Mesenchymal stem cell (in vitro differentiated cells and primary cell): ENCODE measurements at regions not wholly inside any gene's neighbourhood (a gene's known extent, or its start where the extent isn't known, plus 50 kb on each side); places are given as distances from the start of the nearest gene placed in this dataset.

Experiments used
- DNase-seq: peaks from one replicate; pipeline ENCODE4 v3.0.0-alpha.2; 2013
- H2AFZ ChIP-seq: one replicate; pipeline ENCODE4 v1.6.1; 2013; ENCODE audit warnings: low read depth, mild to moderate bottlenecking, control low read depth, inconsistent platforms, low read length, moderate library complexity
- H2AK5ac ChIP-seq: 2 replicates; pipeline ENCODE4 v1.6.1; 2013; ENCODE audit warnings: low read length, moderate library complexity, mild to moderate bottlenecking, inconsistent platforms; ENCODE audit not compliant: severe bottlenecking
- H2BK120ac ChIP-seq: one replicate; pipeline ENCODE4 v1.6.1; 2013; ENCODE audit warnings: low read depth, mild to moderate bottlenecking, inconsistent platforms, low read length, moderate library complexity
- H2BK12ac ChIP-seq, 2 experiments: one replicate each; pipeline ENCODE4 v1.6.1; 2013; ENCODE audit warnings: inconsistent platforms in 2 of 2, low read length in 2 of 2, mild to moderate bottlenecking in 2 of 2, moderate library complexity in 2 of 2, control low read depth in 1 of 2
- H2BK15ac ChIP-seq: one replicate; pipeline ENCODE4 v1.6.1; 2013; ENCODE audit warnings: mild to moderate bottlenecking, low read depth, inconsistent platforms; ENCODE audit not compliant: poor library complexity, severe bottlenecking
- H2BK5ac ChIP-seq: 2 replicates; pipeline ENCODE4 v1.6.1; 2013; ENCODE audit warnings: low read depth, mild to moderate bottlenecking, low read length, control low read depth, inconsistent platforms; ENCODE audit not compliant: poor library complexity, severe bottlenecking
- H3K14ac ChIP-seq, 2 experiments: one replicate each; pipeline ENCODE4 v1.6.1; 2013; ENCODE audit warnings: inconsistent platforms in 2 of 2, low read length in 2 of 2, control low read depth in 1 of 2, mild to moderate bottlenecking in 1 of 2, moderate library complexity in 1 of 2
- H3K18ac ChIP-seq, 2 experiments: one replicate each; pipeline ENCODE4 v1.6.1; 2013; ENCODE audit warnings: inconsistent platforms in 2 of 2, low read length in 2 of 2, control low read depth in 1 of 2, low read depth in 1 of 2, mild to moderate bottlenecking in 1 of 2
- H3K23ac ChIP-seq, 2 experiments: one replicate each; pipeline ENCODE4 v1.6.1; 2013; ENCODE audit warnings: inconsistent platforms in 2 of 2, low read length in 2 of 2, mild to moderate bottlenecking in 2 of 2, moderate library complexity in 2 of 2, control low read depth in 1 of 2
- H3K27ac ChIP-seq: 2 replicates; pipeline ENCODE4 v1.5.1; 2013; ENCODE audit warnings: mild to moderate bottlenecking, moderate library complexity, low read length, control low read depth, inconsistent platforms; ENCODE audit not compliant: poor library complexity, severe bottlenecking
- H3K27me3 ChIP-seq, 2 experiments: 2 replicates each; pipeline versions ENCODE4 v1.6.1 to v1.7.0; 2013; ENCODE audit warnings: low read length in 2 of 2, mild to moderate bottlenecking in 2 of 2, moderate library complexity in 2 of 2, control low read depth in 1 of 2, inconsistent platforms in 1 of 2; ENCODE audit not compliant: control insufficient read depth in 1 of 2, insufficient read depth in 1 of 2
- H3K36me3 ChIP-seq, 2 experiments: 2 replicates each; pipeline versions ENCODE4 v1.6.1 to v1.7.0; 2013; ENCODE audit warnings: low read length in 2 of 2, control low read depth in 1 of 2, inconsistent platforms in 1 of 2, low read depth in 1 of 2, mild to moderate bottlenecking in 1 of 2; ENCODE audit not compliant: insufficient read depth in 2 of 2, control insufficient read depth in 1 of 2
- H3K4ac ChIP-seq, 2 experiments: one replicate each; pipeline ENCODE4 v1.6.1; 2013; ENCODE audit warnings: inconsistent platforms in 2 of 2, low read length in 2 of 2, mild to moderate bottlenecking in 2 of 2, moderate library complexity in 2 of 2, control low read depth in 1 of 2, low read depth in 1 of 2
- H3K4me1 ChIP-seq: 2 replicates; pipeline ENCODE4 v1.6.1; 2013; ENCODE audit warnings: low read depth, low read length, control low read depth; ENCODE audit not compliant: control insufficient read depth, insufficient read depth
- H3K4me2 ChIP-seq: 2 replicates; pipeline ENCODE4 v1.6.1; 2013; ENCODE audit warnings: low read length, mild to moderate bottlenecking, inconsistent platforms; ENCODE audit not compliant: poor library complexity, severe bottlenecking
- H3K4me3 ChIP-seq, 2 experiments: 2 replicates each; pipeline versions ENCODE4 v1.5.1 to v1.7.0; 2013; ENCODE audit warnings: low read length in 2 of 2, mild to moderate bottlenecking in 2 of 2, control low read depth in 1 of 2, low read depth in 1 of 2; ENCODE audit not compliant: insufficient read depth in 1 of 2
- H3K79me1 ChIP-seq: replicated peaks from 2 replicates; pipeline ENCODE4 v1.6.1; 2013; ENCODE audit warnings: mild to moderate bottlenecking, control low read depth, low read length, inconsistent platforms; ENCODE audit not compliant: poor library complexity, severe bottlenecking
- H3K9ac ChIP-seq: 2 replicates; pipeline ENCODE4 v1.7.0; 2013; ENCODE audit warnings: mild to moderate bottlenecking, low read length, moderate library complexity
- H3K9me3 ChIP-seq: 2 replicates; pipeline ENCODE4 v1.7.0; 2013; ENCODE audit warnings: mild to moderate bottlenecking, low read length; ENCODE audit not compliant: control insufficient read depth
- H4K8ac ChIP-seq: one replicate; pipeline ENCODE4 v1.6.1; 2013; ENCODE audit warnings: inconsistent platforms, mild to moderate bottlenecking, low read length, moderate library complexity
- H4K91ac ChIP-seq: one replicate; pipeline ENCODE4 v1.6.1; 2013; ENCODE audit warnings: mild to moderate bottlenecking, low read length, inconsistent platforms
- WGBS: methylation state at CpG from one replicate; pipeline ENCODE4 v1.1.7; 2013; ENCODE audit warnings: mixed read lengths; 5-methylcytosine and 5-hydroxymethylcytosine counted together

GRCh38 chr2:53051157-53051556 lies 716.4 kb upstream of the CHAC2 start:
- no peak overlapping the region for H3K4me2 ChIP-seq
- no peak overlapping the region for H3K4ac ChIP-seq
- no peak overlapping the region for H3K27ac ChIP-seq
- H3K4me1 ChIP-seq = no peaks in the 10 kb centered on the region
- H3K4me3 ChIP-seq = no peak overlapping the region
- no peak overlapping the region for H3K14ac ChIP-seq
- H3K27me3 ChIP-seq = no peaks in the 10 kb centered on the region
- H2AK5ac ChIP-seq = no peak overlapping the region
- no peak for DNase-seq
- H2BK15ac ChIP-seq = no peak overlapping the region
- H4K91ac ChIP-seq = no peak overlapping the region
- H2BK12ac ChIP-seq = no peak overlapping the region
- H3K9me3 ChIP-seq = no peaks in the 10 kb centered on the region
- H3K36me3 ChIP-seq = no peaks in the 10 kb centered on the region
- no peak overlapping the region for H3K9ac ChIP-seq
- no peak overlapping the region for H2BK5ac ChIP-seq
- no peak overlapping the region for H4K8ac ChIP-seq
- no peak overlapping the region for H3K18ac ChIP-seq
- no peak overlapping the region for H2AFZ ChIP-seq
- no peak overlapping the region for H3K23ac ChIP-seq
- H2BK120ac ChIP-seq = no peak overlapping the region
- no peaks in the 10 kb centered on the region for H3K79me1 ChIP-seq

- Histone ChIP-seq H3K4me2 (no peak overlapping the region), H2BK15ac (no peak overlapping the region), H3K36me3 (no peaks in the 10 kb centered on the region), H3K4ac (no peak overlapping the region), H3K14ac (no peak overlapping the region), H3K27me3 (no peaks in the 10 kb centered on the region), H2AK5ac (no peak overlapping the region), H2BK5ac (no peak overlapping the region), H2BK12ac (no peak overlapping the region), H3K9me3 (no peaks in the 10 kb centered on the region), H2BK120ac (no peak overlapping the region), H4K8ac (no peak overlapping the region), H3K27ac (no peak overlapping the region), H3K23ac (no peak overlapping the region), H3K9ac (no peak overlapping the region), H3K79me1 (no peaks in the 10 kb centered on the region), H3K4me3 (no peak overlapping the region), H2AFZ (no peak overlapping the region), H3K18ac (no peak overlapping the region), H4K91ac (no peak overlapping the region), H3K4me1 (no peaks in the 10 kb centered on the region)
- WGBS = 29% methylated on average over 1 of the region's 4 CpGs
- peak; percentile 26 for DNase-seq
Observed at GRCh38 chr2:53040536-53041229, 726.9 kb upstream of the CHAC2 start.

GRCh38 chr2:53036196-53036595 lies 731.4 kb upstream of the CHAC2 start:
- no CpG with 5 or more reads among the region's 1 CpG for WGBS

GRCh38 chr2:53035153-53035552 lies 732.5 kb upstream of the CHAC2 start:
- DNase-seq = no peak
- Histone ChIP-seq H3K4ac (no peak overlapping the region), H3K9ac (no peak overlapping the region), H3K4me2 (no peak overlapping the region), H3K14ac (no peak overlapping the region), H2BK12ac (no peak overlapping the region), H2BK5ac (no peak overlapping the region), H3K23ac (no peak overlapping the region), H3K36me3 (no peaks in the 10 kb centered on the region), H4K91ac (no peak overlapping the region), H2AFZ (no peak overlapping the region), H3K9me3 (no peaks in the 10 kb centered on the region), H3K27ac (peak overlapping the region; percentile 87), H3K27me3 (no peaks in the 10 kb centered on the region), H3K18ac (no peak overlapping the region), H3K4me3 (no peak overlapping the region), H3K79me1 (no peaks in the 10 kb centered on the region), H2BK15ac (no peak overlapping the region), H2BK120ac (no peak overlapping the region), H3K4me1 (peaks cover 6% of the 10 kb centered on the region), H2AK5ac (peak overlapping the region; percentile 89), H4K8ac (no peak overlapping the region)
- whole genome bisulfite sequencing = no CpG with 5 or more reads among the region's 1 CpG

More at GRCh38 chr2:53036196-53036595, 731.4 kb upstream of the CHAC2 start:
- H3K4me2 ChIP-seq = no peak overlapping the region
- peak; percentile 7 for DNase-seq
- H3K27ac ChIP-seq = peak overlapping the region; percentile 27
- H4K8ac ChIP-seq = no peak overlapping the region
- no peak overlapping the region for H2BK12ac ChIP-seq
- no peak overlapping the region for H3K23ac ChIP-seq
- H3K36me3 ChIP-seq = no peaks in the 10 kb centered on the region
- no peak overlapping the region for H4K91ac ChIP-seq
- H2BK120ac ChIP-seq = no peak overlapping the region
- H3K9me3 ChIP-seq = no peaks in the 10 kb centered on the region
- no peaks in the 10 kb centered on the region for H3K79me1 ChIP-seq
- no peak overlapping the region for H2BK5ac ChIP-seq
- H3K4ac ChIP-seq = no peak overlapping the region
- no peak overlapping the region for H3K9ac ChIP-seq
- no peaks in the 10 kb centered on the region for H3K27me3 ChIP-seq
- no peak overlapping the region for H2AK5ac ChIP-seq
- H2AFZ ChIP-seq = no peak overlapping the region
- no peak overlapping the region for H3K18ac ChIP-seq
- H3K4me1 ChIP-seq = peaks cover 6% of the 10 kb centered on the region
- H3K4me3 ChIP-seq = no peak overlapping the region
- H2BK15ac ChIP-seq = no peak overlapping the region
- no peak overlapping the region for H3K14ac ChIP-seq
